Nephron progenitor cell (in vitro differentiated cells): ENCODE measurements at regions not wholly inside any gene's neighbourhood (a gene's known extent, or its start where the extent isn't known, plus 50 kb on each side); places are given as distances from the start of the nearest gene placed in this dataset.

Source experiments
- DNase-seq: peaks from one replicate; pipeline ENCODE4 v3.0.0; 2021
- H3K27ac Mint-ChIP-seq: 2 replicates; pipeline ENCODE4 v1.8.0; 2021; ENCODE audit warnings: mild to moderate bottlenecking, moderate library complexity, mixed read lengths
- H3K27me3 Mint-ChIP-seq: 2 replicates; pipeline ENCODE4 v1.8.0; 2021; ENCODE audit warnings: mild to moderate bottlenecking, low read depth, mixed read lengths; ENCODE audit not compliant: poor library complexity
- H3K36me3 Mint-ChIP-seq: 2 replicates; pipeline ENCODE4 v1.8.0; 2021; ENCODE audit warnings: low read depth, mixed read lengths
- H3K4me1 Mint-ChIP-seq: 2 replicates; pipeline ENCODE4 v1.8.0; 2021; ENCODE audit warnings: mixed read lengths
- H3K4me3 Mint-ChIP-seq: 2 replicates; pipeline ENCODE4 v1.8.0; 2021; ENCODE audit warnings: mild to moderate bottlenecking, moderate library complexity, mixed read lengths
- H3K9me3 Mint-ChIP-seq: 2 replicates; pipeline ENCODE4 v1.8.0; 2021; ENCODE audit warnings: mild to moderate bottlenecking, moderate library complexity, mixed read lengths
- CTCF ChIP-seq: fragments of 200-600 bp; sonication (generic); IDR thresholded peaks from 2 replicates; pipeline ENCODE4 v1.5.0; 2021; ENCODE audit warnings: antibody characterized with exemption

- H3K4me3 Mint-ChIP-seq = no peak overlapping the region
- no peaks in the 10 kb centered on the region for H3K36me3 Mint-ChIP-seq
- TF ChIP-seq CTCF = no peak
- no peaks in the 10 kb centered on the region for H3K27me3 Mint-ChIP-seq
- no peaks in the 10 kb centered on the region for H3K9me3 Mint-ChIP-seq
- peak overlapping the region; percentile 48 for H3K27ac Mint-ChIP-seq
- DNase-seq = no peak
- no peaks in the 10 kb centered on the region for H3K4me1 Mint-ChIP-seq
These were observed 118.4 kb upstream of the ROBO1 start for GRCh38 chr3:79886204-79886603.

- no peak overlapping the region for H3K4me3 Mint-ChIP-seq
- no peaks in the 10 kb centered on the region for H3K27me3 Mint-ChIP-seq
- no peak overlapping the region for H3K27ac Mint-ChIP-seq
- no peak for TF ChIP-seq CTCF
- DNase-seq = no peak
- no peaks in the 10 kb centered on the region for H3K36me3 Mint-ChIP-seq
- H3K4me1 Mint-ChIP-seq = no peaks in the 10 kb centered on the region
- H3K9me3 Mint-ChIP-seq = no peaks in the 10 kb centered on the region
These were observed 117.6 kb upstream of the ROBO1 start for GRCh38 chr3:79885407-79885806.

- H3K4me3 Mint-ChIP-seq = no peak overlapping the region
- H3K27ac Mint-ChIP-seq = no peak overlapping the region
- TF ChIP-seq CTCF = no peak
- no peak for DNase-seq
- H3K27me3 Mint-ChIP-seq = no peaks in the 10 kb centered on the region
- H3K36me3 Mint-ChIP-seq = no peaks in the 10 kb centered on the region
- H3K4me1 Mint-ChIP-seq = no peaks in the 10 kb centered on the region
- H3K9me3 Mint-ChIP-seq = no peaks in the 10 kb centered on the region
These were observed 116.6 kb upstream of the ROBO1 start for GRCh38 chr3:79884354-79884753.

GRCh38 chr3:79881431-79881830, 113.6 kb upstream of the ROBO1 start:
- H3K36me3 Mint-ChIP-seq = no peaks in the 10 kb centered on the region
- no peaks in the 10 kb centered on the region for H3K9me3 Mint-ChIP-seq
- no peak overlapping the region for H3K27ac Mint-ChIP-seq
- H3K4me1 Mint-ChIP-seq = peaks cover 8% of the 10 kb centered on the region
- TF ChIP-seq CTCF = no peak
- no peak for DNase-seq
- H3K4me3 Mint-ChIP-seq = no peak overlapping the region
- H3K27me3 Mint-ChIP-seq = no peaks in the 10 kb centered on the region

GRCh38 chr3:79878708-79879107, 110.9 kb upstream of the ROBO1 start:
- no peaks in the 10 kb centered on the region for H3K27me3 Mint-ChIP-seq
- no peak overlapping the region for H3K4me3 Mint-ChIP-seq
- DNase-seq = no peak
- no peaks in the 10 kb centered on the region for H3K9me3 Mint-ChIP-seq
- TF ChIP-seq CTCF = no peak
- H3K27ac Mint-ChIP-seq = no peak overlapping the region
- peaks cover 8% of the 10 kb centered on the region for H3K4me1 Mint-ChIP-seq
- no peaks in the 10 kb centered on the region for H3K36me3 Mint-ChIP-seq

GRCh38 chr3:79874646-79875045, 106.8 kb upstream of the ROBO1 start:
- Mint-ChIP-seq H3K9me3 (no peaks in the 10 kb centered on the region), H3K27ac (no peak overlapping the region), H3K4me3 (no peak overlapping the region), H3K36me3 (no peaks in the 10 kb centered on the region), H3K4me1 (peaks cover 8% of the 10 kb centered on the region), H3K27me3 (no peaks in the 10 kb centered on the region)
- no peak for DNase-seq
- no peak for TF ChIP-seq CTCF
